ENCODE measurements at regions not wholly inside any gene's neighbourhood (a gene's known extent, or its start where the extent isn't known, plus 50 kb on each side); places are given as distances from the start of the nearest gene placed in this dataset.

DNA sequence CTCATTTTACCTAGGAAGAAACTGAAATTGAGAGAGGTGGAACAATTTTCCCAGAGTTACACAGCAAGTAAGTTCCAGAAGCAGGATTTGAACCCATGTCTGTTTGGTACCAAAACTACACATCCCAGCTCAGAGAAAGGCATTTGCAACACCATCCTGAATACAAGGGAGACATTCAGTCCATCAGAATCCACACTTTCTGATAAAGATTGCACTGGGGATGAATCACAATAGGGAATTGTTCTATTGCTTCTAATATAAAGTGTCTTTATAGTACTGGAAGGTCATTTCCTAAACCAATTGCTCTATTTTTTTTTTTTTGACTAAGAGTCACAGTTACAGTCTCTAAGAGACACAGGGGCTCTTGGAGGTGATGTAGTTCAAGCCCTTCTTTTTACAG is 208.1 kb upstream of the CADM1 start:
- Histone ChIP-seq H3K4me1 (no peaks in the 10 kb centered on the region), H3K27ac (no peak overlapping the region), H3K9me3 (no peaks in the 10 kb centered on the region), H3K4me3 (no peak overlapping the region), H3K27me3 (no peaks in the 10 kb centered on the region), H3K36me3 (no peaks in the 10 kb centered on the region)
- intact Hi-C loops (cut with DNase I; ENCODE audit: low total_unique reads) (no loop called here), in situ Hi-C loops (cut with MboI; ENCODE audit: low sequenced_read_pairs in 4 of 4) (no loop called here)
- ATAC-seq (no peak), DNase-seq (no peak)
- no peak for TF ChIP-seq POLR2A (IDR thresholded peaks at IDR 0.05)
- TF ChIP-seq CTCF (IDR thresholded peaks at IDR 0.05 in 4 of 5, conservative IDR thresholded peaks at IDR 0.05 in 1 of 5), result no peak

DNA sequence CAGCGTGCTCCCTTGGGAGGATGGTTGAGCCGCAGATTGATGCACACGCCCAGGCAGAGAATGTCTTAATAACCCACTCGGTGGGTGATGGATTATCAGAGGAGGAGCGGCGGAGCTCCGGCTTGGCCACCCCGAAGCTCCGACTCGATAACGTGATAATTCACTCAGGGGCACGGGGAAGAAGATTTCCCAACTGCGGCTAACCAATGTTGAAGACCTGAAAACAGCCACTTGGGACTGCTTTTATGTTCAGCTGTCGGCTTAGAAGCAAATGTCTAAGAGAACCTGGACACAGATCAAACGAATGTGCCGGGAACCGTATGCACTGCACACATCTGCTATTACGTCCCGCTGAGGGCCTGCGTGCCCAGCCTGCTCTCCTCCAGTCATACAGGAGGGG is 206.8 kb upstream of the CADM1 start:
- intact Hi-C loops (cut with DNase I; ENCODE audit: low total_unique reads), result no loop called here
- Histone ChIP-seq H3K27ac (no peak overlapping the region), H3K9me3 (no peaks in the 10 kb centered on the region), H3K36me3 (no peaks in the 10 kb centered on the region), H3K4me1 (no peaks in the 10 kb centered on the region), H3K27me3 (no peaks in the 10 kb centered on the region), H3K4me3 (no peak overlapping the region)
- in situ Hi-C loops (cut with MboI; ENCODE audit: low sequenced_read_pairs in 4 of 4), result no loop called here
- DNase-seq, result no peak
- ATAC-seq, result no peak
- TF ChIP-seq POLR2A (IDR thresholded peaks at IDR 0.05), result no peak
- TF ChIP-seq CTCF (IDR thresholded peaks at IDR 0.05 in 4 of 5, conservative IDR thresholded peaks at IDR 0.05 in 1 of 5), result no peak

DNA sequence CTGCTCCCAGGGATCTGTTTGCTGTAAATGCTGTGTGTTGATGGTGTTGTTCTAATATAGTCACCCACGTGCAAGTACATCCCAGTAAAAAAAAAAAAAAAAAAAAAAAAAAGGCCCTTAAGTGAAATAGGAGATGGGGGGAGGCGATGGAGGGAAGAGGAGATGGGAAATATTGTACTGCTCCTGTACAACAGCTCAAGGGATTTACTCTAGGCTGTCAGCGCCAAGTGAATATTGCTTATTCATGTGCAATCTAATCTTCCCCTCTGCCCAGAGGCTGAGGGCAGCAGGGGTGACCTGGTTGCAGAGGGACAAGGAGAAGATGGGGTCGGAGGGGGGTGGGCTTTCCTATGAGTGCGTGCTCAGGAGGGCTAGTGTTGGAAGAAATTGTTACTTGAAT is 206.2 kb upstream of the CADM1 start:
- TF ChIP-seq CTCF (IDR thresholded peaks at IDR 0.05 in 4 of 5, conservative IDR thresholded peaks at IDR 0.05 in 1 of 5), result no peak
- no peak for TF ChIP-seq POLR2A (IDR thresholded peaks at IDR 0.05)
- in situ Hi-C loops (cut with MboI; ENCODE audit: low sequenced_read_pairs in 4 of 4), result no loop called here
- ATAC-seq (no peak), DNase-seq (no peak)
- Histone ChIP-seq H3K4me3 (no peak overlapping the region), H3K27me3 (no peaks in the 10 kb centered on the region), H3K9me3 (no peaks in the 10 kb centered on the region), H3K4me1 (no peaks in the 10 kb centered on the region), H3K27ac (no peak overlapping the region), H3K36me3 (no peaks in the 10 kb centered on the region)
- intact Hi-C loops (cut with DNase I; ENCODE audit: low total_unique reads), result no loop called here

GRCh38 chr11:115709297-115709696 is 205.1 kb upstream of the CADM1 start:
- peak in 1 of 2 donors; percentile 25 for ATAC-seq

More at GRCh38 chr11:115709297-115709696, 205.1 kb upstream of the CADM1 start:
- no peak for TF ChIP-seq POLR2A (IDR thresholded peaks at IDR 0.05)
- TF ChIP-seq CTCF (IDR thresholded peaks at IDR 0.05 in 4 of 5, conservative IDR thresholded peaks at IDR 0.05 in 1 of 5), result no peak
- no peak overlapping the region for H3K4me3 ChIP-seq
- no peak overlapping the region for H3K27ac ChIP-seq
- H3K36me3 ChIP-seq, result no peaks in the 10 kb centered on the region
- H3K9me3 ChIP-seq, result no peaks in the 10 kb centered on the region
- in situ Hi-C loops (cut with MboI; ENCODE audit: low sequenced_read_pairs in 4 of 4) (no loop called here), intact Hi-C loops (cut with DNase I; ENCODE audit: low total_unique reads) (no loop called here)
- no peak for DNase-seq
- no peaks in the 10 kb centered on the region for H3K27me3 ChIP-seq
- no peaks in the 10 kb centered on the region for H3K4me1 ChIP-seq

Measured in gastrocnemius medialis (tissue), 4 donors.